LHCN-M2 (cell line): ENCODE measurements at regions not wholly inside any gene's neighbourhood (a gene's known extent, or its start where the extent isn't known, plus 50 kb on each side); places are given as distances from the start of the nearest gene placed in this dataset.

Experiments
- DNase-seq: peaks from one replicate; pipeline ENCODE4 v3.0.0-alpha.2; 2012; ENCODE audit warnings: low read depth

DNA sequence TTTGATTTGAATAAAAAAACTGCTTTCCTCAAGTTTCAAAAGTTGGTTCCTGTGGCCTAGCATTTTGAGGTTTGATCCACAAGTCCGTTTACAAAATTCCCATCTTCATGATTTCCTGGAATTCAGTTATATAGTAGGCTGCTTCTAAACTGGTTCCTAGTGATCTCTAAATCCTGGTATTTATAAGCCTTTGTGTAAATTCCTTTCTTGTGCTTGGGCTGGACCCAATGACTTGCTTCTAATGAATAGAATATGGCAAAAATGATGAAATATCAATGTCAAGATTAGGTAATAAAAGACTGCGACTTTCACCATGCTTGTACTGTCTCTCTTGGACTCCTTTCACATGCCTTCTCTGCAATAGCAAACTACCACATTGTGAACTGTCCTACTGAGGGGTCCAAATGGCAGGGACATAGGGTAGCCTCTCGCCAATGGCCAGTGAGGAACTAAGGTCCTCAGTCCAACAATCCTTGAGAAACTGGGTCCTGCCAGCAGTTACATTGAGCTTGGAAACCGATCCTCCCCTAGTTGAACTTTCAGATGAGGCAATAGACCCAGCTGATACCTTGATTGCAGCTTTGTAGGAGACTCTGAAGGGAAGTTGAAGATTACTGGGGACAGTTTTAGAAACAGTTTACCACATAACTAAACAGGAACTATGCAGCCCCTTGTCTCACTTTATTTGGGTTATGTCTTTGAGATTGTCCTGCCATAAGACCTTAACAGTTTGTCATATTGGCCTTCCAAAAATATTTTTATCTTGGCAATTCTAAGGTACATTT lies 303.9 kb upstream of the TBC1D5 start:
- no peak for DNase-seq

DNA sequence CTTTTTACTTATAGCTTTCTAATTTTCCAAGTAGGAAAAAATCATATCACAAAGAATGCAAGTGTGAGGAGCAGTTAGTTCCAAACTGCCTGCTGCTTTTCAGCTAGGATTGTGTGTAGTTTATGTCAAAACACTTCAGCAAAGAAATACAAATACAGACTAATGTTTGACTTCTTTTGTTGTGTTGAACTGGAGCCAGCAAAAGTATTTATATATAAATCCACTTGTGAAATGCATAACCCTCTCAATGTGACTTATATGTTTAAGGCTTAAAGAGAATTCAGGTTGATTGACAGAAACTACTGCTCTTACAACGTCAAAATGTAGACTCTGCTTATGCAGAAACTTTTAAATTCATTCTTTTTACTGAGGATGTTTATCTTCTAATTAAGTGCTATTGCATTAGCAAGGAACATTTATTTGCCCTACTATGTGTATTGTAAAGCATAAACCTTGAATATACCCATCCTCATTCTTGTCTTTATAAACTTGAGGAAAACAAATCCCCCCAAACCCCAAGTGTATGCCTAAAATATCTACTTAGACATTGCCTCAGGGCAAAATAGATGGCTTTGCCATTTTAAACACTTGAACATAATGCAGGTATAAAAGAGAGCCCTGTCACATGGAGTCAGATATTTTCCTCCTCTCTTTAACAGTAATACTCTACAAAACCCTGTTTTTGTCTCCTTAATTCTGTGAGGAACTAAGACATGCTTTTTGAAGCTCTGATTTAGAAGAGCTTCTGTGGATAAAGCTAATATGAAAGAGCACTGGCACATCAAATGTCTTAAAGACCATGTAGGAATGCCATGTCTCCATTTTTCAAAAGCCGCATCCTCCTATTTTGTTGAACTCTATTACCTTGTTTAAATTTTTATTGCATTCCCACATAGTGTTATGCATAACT lies 302.8 kb upstream of the TBC1D5 start:
- DNase-seq, result no peak

DNA sequence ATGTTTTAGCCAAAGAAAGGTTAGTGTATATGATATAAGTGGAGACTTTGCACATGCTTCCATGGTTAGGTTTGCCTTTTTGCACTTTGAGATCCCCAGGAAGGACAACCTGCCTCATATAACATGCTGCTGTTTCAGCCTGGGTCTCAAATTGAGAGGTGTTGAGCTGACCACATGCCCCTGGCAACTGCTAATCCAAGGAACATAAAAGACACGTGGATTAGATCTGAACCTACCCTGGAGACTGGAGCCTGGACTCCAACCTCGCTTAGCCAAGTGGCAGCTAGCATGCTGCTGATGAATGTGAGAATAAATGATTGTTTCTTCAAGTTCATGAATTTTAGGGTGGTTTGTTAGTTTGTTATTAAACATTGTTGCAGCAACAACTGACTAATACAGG lies 301.8 kb upstream of the TBC1D5 start:
- no peak for DNase-seq

DNA sequence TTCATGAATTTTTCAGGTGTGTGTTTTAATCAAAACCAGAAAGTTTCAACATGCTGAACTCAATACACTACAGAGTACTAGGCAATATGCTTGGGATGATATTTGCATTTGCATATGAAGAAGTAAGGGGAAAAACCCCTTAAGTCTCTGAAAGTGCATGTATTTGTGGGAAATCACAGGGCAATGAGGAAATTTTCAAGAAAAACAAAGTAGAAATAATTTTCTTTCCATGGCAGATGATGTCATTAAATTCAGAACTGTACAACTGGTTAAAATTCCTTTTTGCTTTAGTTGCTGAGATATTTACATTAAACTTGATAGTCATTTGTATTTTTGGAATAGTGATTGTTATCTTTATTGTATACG lies 294.0 kb upstream of the TBC1D5 start:
- DNase-seq, result no peak

DNA sequence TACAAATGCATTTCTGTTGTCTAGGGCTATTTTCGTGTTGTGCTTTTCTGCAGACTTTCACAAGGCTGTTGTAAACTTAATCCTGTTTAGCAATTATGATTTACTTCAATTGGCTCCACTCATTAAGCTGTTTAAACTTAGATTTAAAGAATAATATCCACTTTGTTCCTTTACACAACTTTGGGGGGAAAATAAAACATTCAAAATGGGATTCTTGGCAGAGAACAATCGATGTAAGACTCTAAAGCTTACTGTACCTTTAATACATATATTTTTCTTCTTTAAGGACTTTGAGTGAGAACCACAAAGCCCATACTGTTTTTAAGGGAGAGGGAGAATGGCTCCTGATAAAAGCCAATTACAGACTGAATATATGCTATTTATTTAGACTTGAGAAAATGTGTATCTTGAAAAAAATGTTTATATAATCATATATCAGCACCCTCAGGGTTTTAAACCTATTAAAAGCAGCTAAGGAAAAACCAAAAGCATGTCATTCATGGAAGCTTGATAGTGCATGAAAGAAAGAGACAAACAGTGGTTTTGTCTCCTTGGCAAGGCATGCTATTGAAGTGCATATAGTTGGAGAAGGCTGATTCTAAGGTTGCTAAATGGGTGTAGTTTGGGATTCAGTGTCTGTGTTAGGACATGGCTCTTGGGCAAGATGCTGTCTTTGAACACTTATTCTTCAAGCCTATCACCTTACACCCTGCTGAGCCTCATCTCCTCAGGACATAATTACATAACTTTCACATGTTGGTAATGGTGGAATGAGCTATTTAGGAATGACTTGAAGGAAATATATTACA lies 293.4 kb upstream of the TBC1D5 start:
- DNase-seq, result no peak

DNA sequence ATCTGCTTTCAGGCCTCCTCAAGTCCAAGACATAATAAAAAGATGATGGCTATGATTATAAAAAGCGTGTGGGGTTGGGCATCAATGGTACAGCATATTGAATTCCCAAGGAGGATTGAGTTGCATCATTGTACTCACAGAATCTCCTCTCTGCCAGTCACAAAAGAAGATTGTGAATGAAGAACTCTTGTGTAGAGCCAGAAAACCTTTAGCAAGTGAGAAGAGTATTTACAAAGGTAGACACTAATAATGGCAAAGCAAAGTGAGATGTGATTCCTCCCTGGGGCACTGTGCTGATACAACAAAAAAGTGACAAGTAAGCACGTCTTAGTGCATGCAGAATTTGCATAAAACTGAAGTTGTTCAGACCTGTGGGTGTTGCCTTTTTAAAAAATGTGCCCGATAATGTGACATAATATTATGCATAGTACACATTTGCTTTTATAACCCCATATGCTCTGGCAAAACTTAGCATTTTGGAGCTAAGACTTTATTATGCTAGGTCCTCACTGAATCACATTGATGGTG lies 291.2 kb upstream of the TBC1D5 start:
- no peak for DNase-seq

DNA sequence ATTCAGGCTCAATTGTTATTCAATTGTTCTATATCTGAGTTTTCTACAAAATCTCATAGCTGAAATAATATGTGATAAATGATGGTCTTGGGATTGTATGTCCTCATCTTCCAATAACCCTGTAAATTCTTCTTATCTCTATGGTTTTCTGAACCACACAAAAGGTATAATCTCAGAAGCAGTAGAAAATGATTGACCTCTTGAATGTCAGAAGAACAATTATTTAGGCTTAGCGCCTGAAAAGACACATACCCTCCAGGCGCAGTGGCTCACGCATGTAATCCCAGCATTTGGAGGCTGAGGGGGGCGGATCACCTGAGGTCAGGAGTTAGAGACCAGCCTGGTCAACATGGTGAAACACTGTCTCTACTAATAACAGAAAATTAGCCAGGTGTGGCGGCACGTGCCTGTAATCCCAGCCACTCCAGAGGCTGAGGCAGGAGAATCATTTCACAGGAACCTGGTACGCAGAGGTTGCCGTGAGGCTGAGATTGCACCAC lies 288.0 kb upstream of the TBC1D5 start:
- no peak for DNase-seq

DNA sequence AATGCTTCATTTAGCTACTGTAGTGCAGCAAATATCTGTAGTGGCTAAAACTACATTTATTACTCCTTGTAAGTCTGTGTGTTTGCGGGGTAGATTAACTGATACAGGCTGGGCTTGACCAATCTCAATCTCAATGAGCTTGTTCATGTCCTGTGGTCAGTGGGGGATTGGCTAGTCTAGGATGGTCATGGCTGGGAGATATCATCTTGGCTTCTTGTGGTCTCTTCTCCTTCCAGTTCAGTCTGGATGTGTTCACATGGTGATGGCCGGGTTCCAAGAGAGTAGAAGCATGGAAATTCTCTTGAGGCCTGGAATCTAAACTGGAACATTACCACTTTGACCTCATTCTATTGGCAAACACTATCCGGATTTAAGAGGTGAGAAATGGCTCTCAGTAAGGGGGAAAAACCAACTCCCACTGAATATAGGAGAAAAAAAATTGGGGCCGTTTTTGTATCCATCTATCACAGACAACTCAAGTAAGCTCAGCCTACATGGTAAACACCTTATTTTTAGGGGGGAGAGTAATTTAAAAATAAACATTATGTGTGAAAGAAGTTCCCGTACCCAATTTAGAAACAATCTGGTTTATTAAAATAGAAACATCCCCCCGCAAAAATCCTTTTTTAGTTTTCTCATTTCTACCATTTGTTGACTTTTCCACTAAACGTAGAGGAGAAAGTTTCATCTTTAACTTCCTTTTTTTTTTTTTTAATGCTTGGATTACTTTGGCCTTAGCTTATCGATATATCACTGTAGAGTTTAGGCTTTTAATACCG lies 284.9 kb upstream of the TBC1D5 start:
- DNase-seq, result peak; percentile 14

DNA sequence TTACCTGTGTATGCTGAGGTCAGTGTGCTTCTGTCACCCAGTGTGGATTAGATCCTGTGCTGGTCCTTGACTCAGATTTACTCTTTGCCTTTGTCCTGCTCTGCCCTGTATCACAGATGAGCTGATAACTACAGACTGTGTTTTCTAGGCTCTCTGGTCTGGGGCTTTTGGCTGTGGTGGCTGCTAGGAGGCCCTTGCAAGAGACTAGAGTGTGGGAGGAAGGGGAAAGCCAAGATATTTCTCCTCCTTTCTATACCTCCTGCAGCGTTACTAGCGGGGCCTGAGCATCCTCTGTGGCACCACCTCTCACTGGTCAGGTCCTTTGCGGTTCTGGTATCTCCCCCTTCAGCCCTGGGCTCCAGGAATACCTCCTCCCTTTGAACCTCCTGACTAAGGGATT lies 282.3 kb upstream of the TBC1D5 start:
- no peak for DNase-seq

DNA sequence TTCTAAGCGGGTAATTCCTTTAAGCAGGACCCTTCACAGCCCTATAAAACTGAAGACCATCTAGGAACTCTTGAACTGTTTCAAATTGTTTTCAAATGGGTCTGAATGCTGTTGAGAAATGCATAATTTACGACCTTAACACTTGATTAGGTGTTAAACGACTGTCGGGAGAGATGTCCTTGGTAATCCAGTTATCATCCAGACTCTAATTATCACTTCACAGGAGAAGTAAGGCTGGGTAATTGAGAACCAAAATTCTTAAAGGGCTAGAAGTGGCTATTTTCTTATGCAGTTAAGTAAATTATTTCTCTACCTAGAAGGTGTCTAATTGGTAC lies 276.7 kb upstream of the TBC1D5 start:
- no peak for DNase-seq

DNA sequence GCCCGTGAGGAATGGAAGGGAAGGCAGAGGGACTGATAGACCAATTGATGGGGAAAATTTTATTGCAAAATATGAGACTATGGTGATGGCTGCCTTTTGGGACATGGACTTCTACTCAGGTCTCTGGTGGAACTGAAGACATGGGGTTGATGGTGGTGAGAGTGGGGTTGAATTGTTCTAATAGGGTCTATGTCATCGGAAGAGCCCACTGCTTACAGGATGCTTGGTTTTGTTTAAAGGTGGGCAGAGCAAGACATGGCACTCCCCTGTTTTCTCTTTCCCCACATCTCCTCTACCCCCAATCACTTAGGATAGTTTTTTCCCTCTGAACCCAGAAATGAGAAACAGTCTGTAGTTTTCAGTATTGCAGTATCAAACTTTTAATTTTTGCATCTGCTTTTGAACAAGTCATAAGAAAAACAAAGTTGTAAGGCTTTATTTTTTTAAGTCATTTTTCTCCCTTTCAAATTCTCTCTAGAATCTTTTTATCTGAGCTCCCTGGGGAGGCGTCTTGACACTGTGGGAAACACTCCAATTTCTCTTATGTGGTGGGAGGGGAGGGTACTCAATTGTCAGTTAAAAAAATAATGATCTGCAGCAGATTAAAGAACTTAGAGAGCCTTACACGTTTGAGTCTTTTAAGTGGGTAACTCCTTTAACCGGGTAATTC lies 276.2 kb upstream of the TBC1D5 start:
- DNase-seq, result peak; percentile 5

DNA sequence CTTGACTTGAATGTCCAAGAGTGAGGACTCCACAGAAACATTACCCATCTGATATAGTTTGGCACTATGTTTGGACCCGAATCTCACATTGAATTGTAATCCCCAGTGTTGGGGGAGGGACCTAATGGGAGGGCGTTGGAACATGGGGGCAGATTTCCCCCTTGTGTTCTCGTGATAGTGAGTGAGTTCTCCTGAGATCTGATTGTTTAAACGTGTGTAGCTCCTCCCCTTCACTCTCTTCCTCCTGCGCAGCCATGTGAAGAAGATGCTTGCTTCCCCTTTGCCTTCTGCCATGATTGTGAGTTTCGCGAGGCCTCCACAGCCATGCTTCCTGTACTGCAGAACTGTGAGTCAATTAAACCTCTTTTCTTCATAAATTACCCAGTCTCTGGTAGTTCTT lies 273.9 kb upstream of the TBC1D5 start:
- no peak for DNase-seq

DNA sequence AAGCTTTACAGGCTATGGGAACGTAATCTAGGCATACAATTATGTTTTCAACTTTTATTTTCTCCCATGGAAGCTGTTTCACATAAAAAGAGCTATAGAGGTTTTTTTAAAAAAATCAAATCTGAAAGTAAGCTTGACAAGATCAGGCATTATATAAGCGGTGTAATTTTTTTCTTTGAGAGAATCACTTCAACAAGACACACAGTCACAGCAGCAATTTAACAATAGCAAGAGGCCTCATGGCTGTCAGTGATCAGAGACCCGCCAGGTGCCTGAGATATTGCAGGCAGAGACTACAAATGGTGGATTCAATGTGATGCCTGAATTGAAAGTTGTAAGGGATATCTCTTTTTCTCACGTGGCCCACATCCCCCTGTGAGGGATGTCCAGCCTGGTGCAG lies 270.5 kb upstream of the TBC1D5 start:
- no peak for DNase-seq

DNA sequence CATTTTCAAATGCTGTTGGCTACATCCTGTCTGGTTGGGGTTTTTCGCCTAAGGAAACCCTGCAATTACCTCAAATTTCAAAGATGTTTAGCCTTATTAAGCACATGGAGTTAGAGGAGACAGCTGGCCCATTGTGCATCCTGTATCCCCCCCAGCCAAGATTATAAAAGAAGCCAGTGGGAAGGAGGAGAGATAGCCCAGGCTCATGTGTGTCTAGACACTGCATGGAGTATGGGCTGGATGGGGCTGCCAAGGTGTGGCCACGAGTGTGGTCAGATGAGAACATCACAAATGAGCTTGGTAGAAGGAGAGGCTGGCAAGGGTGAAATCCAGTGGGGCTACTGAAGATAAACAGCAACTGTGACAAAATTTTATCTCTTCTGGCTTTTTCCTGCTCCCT lies 270.0 kb upstream of the TBC1D5 start:
- DNase-seq, result no peak

DNA sequence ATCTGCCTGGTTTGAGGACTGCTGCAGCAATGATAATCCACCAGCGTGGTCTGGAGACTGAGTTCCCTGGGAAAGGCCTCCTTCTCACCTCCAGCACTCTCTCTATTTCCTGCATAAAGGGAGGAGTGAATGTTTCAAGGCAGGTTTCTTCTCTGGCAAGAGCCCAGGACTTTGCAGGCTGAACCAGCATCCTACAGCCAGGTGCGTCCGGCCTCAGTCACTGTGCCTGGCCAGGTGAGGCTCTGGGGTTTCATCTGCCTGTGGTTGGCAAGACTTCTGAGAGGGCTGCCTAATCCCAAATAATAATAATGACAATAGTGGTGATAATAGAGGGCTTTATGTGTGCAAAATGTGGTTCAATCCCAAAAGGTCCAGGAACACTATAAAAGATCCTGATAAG lies 269.0 kb upstream of the TBC1D5 start:
- DNase-seq, result no peak

DNA sequence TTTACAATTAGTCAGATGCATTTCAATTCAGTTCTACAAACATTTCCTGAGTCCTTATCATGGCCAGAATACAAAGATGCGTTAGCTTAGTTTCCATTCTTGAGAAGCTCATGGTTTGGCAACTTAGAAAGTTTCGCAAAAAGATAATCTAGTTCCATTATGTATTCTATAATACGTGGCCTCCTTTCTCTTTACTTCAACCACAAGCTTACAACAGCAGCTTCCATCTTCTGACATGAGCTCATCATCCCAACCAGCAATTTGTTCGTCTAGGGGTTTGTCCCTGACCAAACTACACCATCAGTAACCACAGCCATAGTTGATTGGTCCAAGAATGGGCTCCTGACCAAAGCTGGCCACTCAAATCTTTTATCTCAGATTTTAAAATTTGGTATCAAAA lies 267.6 kb upstream of the TBC1D5 start:
- DNase-seq, result no peak

DNA sequence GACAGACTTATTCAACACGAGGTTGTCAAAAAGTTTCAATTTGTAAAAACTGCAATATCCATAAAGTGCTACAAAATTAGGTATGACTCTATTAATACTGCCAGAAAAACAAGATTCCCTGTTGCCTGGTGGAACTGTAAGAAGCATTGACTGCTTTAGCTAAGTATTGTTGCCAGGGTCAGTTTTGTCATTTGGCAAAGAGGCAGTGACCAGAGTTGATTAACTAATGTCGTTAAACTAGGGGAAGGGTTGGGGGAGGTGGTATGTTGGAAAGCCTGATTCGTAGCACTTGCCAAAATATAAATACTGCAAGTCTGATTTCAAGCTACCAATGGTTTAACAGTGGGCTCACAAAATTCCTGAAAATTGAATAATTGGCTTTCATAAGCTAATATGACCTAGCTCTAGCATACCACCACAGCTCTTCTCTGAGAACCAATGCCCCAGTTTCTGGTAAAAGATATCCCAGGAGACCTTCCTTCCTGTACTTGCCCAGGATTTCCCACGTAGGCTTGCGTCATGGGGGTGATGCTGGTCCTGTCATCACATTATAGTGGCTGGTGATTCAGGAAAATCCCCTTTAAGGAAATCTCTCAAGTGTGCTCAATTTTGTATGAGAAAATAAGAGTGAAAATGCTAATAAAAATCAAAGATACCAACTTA lies 266.4 kb upstream of the TBC1D5 start:
- no peak for DNase-seq

DNA sequence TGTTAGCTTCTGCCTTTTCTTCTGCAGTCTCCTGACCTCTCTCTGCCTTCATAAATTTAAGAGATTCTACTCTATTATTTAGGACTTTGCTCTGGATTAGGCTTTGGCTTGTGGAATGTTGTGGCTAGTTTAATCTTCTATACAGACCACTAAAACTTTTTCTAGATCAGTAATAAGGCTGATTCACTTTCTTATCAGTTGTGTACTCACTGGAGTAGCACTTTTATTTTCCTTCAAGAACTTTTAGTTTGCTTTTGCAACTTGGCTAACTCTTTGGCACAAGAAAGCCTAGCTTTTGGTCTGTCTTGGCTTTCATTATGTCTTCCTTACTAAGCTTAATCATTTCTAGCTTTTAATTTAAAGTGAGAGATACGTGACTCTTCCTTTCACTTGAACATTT lies 265.5 kb upstream of the TBC1D5 start:
- DNase-seq, result no peak

DNA sequence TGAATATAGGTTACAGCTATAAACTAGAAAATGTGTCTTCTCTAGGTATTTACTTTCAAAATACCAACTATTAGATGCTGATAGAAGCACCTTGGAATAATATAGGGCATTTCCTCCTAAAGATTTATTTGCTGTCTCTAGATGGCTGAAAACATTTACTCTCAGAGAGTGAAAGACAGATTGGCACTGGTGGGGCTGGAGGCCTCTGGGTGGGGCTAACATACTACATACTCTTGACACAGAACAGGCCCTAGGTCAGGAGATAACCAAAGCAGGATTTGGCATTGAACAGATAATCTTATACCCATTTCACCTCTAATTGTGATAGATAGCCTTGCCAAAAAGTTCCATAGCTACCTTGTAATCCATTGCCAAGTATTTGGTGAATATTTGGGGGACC lies 253.3 kb upstream of the TBC1D5 start:
- DNase-seq, result no peak

DNA sequence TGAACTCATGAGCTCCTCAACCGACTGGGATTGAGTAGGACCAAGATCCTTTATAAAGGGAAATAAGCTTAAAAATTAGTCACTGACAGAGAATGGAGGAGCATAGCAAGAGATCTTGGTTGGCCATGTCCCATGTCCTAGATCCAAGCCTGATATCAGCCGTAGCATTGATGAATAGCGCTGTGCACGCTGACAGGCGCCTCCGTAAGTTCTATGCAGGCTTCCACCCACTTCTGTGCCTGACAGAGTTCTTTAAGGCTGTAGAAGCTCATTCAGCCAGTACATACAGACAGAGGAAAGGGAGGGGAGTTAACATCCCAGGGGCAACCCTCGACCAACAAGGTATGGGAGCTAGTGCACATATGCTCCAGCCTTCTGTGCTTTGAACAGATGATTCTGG lies 251.7 kb upstream of the TBC1D5 start:
- DNase-seq, result no peak
